Medulla oblongata (tissue), 1 donor: ENCODE measurements at regions not wholly inside any gene's neighbourhood (a gene's known extent, or its start where the extent isn't known, plus 50 kb on each side); places are given as distances from the start of the nearest gene placed in this dataset.

ENCODE experiments used
- DNase-seq: peaks from one replicate; pipeline ENCODE4 v3.0.0-alpha.2; 2015; ENCODE audit errors: extremely low spot score

- no peak for DNase-seq
Measured at GRCh38 chr3:23743141-23743784, 62.5 kb upstream of the UBE2E1 start.

- DNase-seq: no peak
Measured at GRCh38 chr3:23746441-23746840, 59.3 kb upstream of the UBE2E1 start.

DNA sequence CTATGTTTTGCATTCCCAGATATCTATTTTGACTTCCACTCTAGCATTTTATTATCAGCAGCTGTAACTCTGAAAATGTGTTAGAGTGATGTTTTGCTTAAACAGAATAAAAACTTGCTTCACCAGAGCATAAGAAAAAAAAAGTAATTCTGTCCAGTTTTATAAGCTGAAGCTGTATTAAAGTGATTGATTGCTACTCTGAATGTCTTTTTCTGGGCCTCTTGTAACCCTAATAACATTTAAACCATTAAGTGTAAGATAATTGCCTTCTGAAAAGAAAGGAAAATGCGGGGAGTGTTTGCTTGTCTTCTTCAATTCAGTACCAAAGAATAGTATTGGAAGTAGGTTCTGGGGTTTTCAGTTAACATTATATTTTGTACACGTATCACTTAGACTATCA, 57.9 kb upstream of the UBE2E1 start:
- DNase-seq: no peak

GRCh38 chr3:23748398-23749110, 57.2 kb upstream of the UBE2E1 start:
- DNase-seq: peak; percentile 83

DNA sequence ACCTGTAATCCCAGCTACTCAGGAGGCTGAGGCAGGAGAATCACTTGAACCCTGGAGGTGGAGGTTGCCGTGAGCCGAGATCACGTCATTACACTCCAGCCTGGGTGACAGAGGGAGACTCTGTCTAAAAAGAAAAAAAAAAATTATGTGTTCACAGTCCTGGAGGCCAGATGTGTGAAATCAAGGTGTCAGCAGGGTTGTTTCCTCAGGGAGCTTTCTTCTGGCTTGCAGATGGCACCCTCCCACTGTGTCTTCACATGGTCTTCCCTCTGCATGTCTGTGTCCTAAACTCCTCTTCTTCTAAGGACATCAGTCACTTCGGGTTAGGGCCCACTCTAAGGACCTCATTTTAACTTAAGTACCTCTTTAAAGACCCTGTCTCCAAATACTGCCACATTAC, 56.1 kb upstream of the UBE2E1 start:
- no peak for DNase-seq

DNA sequence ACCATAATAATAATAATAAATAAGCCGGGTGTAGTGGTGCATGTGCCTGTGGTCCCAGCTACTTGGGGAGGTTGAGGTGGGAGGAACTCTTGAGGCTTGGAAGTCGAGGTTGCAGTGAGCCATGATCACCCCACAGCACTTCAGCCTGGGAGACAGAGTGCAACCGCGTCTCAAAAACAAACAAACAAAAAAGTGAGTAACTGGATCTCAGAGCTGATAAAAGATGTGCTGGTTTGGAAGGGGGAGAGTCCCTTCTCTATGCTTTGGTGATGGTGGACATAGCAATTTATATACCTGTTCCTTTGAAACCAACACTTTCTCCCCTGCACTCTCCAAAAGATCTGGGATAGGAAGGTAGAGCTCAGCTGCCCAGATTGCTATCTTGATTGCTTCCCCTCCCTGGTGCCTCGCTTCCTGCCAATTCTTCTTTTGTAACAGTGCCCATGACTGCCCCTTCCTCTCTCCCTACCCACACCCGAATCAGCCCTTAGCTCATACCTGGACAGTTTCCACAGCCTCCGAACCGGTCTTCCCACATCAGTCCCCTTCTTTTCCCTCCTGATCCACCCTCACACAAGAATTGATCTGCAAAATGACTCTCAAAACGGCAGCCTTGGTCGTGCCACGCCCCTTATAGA, 55.1 kb upstream of the UBE2E1 start:
- DNase-seq: no peak

DNA sequence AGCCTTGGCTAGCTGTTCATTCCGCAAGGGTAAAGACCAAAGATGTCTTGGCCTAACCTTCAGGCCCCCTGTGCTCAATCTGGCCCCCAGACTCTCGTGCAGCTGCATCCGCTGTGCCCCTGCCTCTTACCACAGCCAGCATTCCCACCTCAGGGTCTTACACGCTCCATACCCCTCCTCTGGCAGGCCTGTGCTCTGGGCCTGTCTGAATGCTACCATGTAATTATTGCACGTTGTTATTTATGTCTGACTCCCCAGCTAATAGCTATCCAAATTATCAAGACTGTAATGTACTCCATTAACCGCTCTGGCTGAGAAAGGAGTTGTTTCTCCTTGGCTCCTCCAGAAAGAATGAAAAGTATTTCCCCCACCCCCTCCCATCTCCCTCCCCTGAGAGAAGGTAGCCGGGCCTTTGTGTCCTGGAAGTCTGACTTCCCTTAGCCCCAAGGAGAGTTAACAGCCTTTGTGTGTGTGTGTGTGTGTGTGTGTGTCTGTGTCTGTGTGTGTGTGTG, 54.5 kb upstream of the UBE2E1 start:
- no peak for DNase-seq

DNA sequence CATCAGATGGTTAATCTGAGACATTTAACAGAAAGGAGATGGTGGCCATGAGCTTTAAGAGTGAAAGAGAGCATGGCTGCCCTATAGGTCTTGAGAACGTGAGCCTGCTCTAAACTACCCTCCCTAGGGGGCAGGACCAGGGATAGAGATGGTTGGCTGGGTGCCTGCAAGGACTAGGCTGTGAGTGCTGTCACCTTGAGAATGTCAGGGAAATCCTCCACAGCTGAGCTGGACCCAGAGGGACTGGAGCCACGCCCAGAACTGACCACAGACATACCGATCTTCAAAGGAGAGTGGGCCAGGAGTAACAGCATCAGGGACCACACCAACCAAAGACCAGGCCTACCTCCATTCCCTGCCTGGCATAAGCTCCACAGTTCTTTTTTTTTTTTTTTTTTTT, 53.6 kb upstream of the UBE2E1 start:
- DNase-seq: no peak

- no peak for DNase-seq
Measured at GRCh38 chr3:23754215-23754614, 51.5 kb upstream of the UBE2E1 start.
